NCI-H82 treated with DMSO at 0.1 percent for 48 hours (cell line): ENCODE measurements at regions not wholly inside any gene's neighbourhood (a gene's known extent, or its start where the extent isn't known, plus 50 kb on each side); places are given as distances from the start of the nearest gene placed in this dataset.

Experiments used
- DNase-seq: peaks from one replicate; lab custom pipeline; 2025; ENCODE audit not compliant: unreplicated experiment; lab: John Stamatoyannopoulos, UW

DNA sequence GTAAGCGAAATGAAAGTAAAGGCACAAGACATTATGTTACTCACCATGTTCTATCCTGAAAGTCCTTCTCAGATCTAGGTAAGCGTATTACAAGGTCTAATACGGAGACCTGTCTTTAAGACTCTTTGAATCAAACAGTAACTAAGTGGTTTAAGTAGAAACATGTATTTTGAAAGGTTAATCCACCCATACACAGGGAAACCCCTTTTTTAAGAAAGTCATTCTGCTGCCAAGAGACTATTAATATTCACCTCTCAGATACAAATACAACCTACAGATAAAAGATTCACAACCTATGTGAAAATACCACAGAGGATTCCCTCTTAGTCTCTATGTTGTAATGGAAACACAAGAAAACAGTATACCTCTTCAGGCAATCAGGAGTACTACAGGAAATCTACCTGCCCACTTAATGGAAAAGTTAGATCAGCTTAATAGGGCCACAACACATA lies 63.2 kb upstream of the TNIP3 start:
- DNase-seq, result no peak

DNA sequence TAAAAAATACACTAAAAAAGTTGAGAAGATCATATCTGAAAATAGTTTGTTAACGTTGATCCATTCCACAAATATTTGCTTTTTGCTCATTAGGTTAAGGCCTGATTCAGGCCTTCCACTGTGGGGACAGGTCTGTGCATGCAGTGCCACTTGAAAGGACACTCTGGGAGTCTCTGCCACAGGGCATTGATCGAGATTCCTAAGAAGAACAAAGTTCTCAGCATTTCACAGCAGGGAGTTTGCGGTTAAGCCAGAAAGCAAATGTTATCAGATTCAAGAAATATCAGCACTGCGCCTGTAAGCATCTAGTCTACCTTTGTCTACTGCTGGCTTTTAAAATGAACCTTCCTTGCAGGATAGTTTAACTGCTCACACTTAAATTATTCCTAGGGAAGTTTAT lies 62.2 kb upstream of the TNIP3 start:
- DNase-seq, result no peak

DNA sequence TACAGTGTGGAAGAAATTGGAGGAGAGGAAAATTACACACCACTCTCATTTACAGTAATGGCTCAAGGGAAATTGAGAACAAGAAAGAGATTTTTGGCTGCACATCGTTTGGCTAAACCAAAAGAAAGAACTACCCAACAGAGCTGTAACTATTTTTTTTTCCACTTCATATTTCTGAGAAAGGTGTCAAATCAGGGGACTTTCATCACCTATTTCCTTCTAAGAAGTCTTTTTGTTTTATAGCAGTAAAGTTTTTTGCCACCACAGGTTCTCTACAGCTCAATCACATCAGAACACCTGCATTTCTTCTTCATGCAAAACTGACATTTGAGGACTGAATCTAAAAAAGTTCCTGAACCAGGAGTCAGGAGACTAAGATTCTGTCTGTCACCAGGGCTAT lies 57.5 kb upstream of the TNIP3 start:
- DNase-seq, result no peak

DNA sequence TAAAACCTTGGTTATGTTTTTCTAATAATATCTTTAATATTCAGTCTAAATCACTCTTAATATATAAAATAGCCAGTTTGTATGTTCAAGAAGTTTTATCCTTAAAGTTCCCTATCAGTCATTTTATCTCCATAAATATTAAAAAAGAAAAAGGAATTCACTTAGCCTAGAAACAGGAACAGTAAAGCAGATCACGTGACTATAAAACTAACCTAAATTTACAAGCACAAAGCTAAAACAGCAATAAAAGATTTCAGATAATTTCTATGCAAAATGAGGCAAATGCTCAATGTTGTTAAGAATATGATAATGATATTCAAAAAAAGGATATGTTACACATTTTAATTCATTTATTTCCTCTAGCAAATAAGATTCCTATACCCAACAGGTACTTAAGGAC lies 57.1 kb upstream of the TNIP3 start:
- DNase-seq, result no peak

- no peak for DNase-seq
These were observed 56.6 kb upstream of the TNIP3 start for GRCh38 chr4:121220698-121221097.

- no peak for DNase-seq
These were observed 55.1 kb upstream of the TNIP3 start for GRCh38 chr4:121219227-121219626.

DNA sequence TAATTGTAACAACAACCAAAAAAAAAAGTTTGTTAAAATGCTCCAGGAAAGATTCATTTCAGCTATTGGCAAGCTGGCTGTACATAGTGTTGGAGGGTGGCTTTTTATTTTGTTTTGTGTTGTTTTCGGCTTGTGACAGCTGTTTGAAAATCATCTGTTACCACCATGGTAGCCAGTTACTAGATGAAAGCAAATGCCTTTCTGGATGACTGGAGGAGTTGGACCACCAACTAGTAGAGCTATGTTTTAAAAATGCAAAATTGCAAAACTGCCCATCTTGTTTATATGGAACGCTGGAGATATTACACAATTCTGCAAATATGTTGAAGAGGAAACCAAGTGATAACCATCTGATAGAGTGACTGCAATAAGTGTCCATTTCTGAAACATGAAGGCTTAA lies 53.2 kb upstream of the TNIP3 start:
- no peak for DNase-seq

GRCh38 chr4:121216461-121216860 lies 52.3 kb upstream of the TNIP3 start:
- DNase-seq, result no peak

DNA sequence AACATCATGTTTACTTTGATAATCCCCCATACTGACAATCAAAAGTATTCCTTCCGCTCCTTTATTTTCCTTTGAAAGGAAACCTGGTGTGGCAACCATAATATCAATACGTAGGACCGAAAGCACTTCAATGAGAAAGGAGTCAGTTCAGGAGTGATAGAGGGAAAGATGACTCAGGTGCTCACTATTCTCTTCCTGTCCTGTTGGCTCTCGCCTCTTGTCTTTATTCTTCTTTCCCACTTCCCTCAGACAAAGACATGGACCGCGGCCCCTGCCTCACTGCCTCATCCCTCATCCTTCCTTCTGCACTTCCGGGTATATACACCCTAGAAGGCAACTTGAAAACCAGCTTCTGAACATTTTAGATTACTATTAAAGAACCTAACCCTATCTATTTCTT lies 49.8 kb upstream of the TNIP3 start:
- no peak for DNase-seq
